ENCODE measurements at regions not wholly inside any gene's neighbourhood (a gene's known extent, or its start where the extent isn't known, plus 50 kb on each side); places are given as distances from the start of the nearest gene placed in this dataset.

DNA sequence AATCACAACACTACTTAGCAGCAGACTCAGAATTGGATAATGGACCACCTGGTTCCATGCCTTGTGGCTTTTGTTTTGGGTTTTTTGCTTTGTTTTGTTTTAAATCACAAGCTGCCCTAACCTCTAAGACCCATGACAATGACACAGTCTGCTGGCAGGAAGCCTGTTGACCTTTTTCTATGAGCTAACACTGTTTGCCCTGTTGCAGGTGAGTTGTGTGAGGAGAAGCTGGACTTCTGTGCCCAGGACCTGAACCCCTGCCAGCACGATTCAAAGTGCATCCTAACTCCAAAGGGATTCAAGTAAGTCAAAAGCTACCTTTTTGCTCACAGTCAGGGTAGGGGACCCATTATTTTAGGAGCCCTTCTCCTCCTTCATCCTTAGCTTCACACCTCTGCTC, 110.8 kb upstream of the PACRGL start:
- H3K79me2 ChIP-seq (ENCODE audit: low read length), result no peaks in the 10 kb centered on the region
- no peaks in the 10 kb centered on the region for H3K36me3 ChIP-seq (ENCODE audit: low read depth, low read length)
- DNase-seq (no peak), ATAC-seq (no peak)
- H3K27me3 ChIP-seq (ENCODE audit: low read length), result no peaks in the 10 kb centered on the region
- BruUV-seq (replicated peaks), result no TSS peak
- H3K9ac ChIP-seq (ENCODE audit: low read length), result no peak overlapping the region
- no peaks in the 10 kb centered on the region for H3K9me3 ChIP-seq (ENCODE audit: low read length)
- intact Hi-C loops (cut with micrococcal nuclease), result no loop called here
- H3F3A ChIP-seq (ENCODE audit: low read length, unreplicated experiment), result no peaks in the 10 kb centered on the region
- ChIA-PET CTCF (no interaction called here), POLR2A (ENCODE audit: unreplicated experiment) (no interaction called here)
- H2AFZ ChIP-seq (ENCODE audit: low read length), result no peak overlapping the region
- H3K4me1 ChIP-seq (ENCODE audit: insufficient read depth, low read length), result no peaks in the 10 kb centered on the region
- no peaks in the 10 kb centered on the region for H3K9me2 ChIP-seq (replicated peaks; ENCODE audit: low read length)
- H3K4me2 ChIP-seq (ENCODE audit: low read length), result no peak overlapping the region
- TF ChIP-seq EZH2phosphoT487 (IDR thresholded peaks at IDR 0.05; ENCODE audit: borderline replicate concordance, low read length) (no peak), EZH2 (IDR thresholded peaks at IDR 0.05; ENCODE audit: low read length, unreplicated experiment) (no peak)
- TF ChIP-seq, protein P1, sequence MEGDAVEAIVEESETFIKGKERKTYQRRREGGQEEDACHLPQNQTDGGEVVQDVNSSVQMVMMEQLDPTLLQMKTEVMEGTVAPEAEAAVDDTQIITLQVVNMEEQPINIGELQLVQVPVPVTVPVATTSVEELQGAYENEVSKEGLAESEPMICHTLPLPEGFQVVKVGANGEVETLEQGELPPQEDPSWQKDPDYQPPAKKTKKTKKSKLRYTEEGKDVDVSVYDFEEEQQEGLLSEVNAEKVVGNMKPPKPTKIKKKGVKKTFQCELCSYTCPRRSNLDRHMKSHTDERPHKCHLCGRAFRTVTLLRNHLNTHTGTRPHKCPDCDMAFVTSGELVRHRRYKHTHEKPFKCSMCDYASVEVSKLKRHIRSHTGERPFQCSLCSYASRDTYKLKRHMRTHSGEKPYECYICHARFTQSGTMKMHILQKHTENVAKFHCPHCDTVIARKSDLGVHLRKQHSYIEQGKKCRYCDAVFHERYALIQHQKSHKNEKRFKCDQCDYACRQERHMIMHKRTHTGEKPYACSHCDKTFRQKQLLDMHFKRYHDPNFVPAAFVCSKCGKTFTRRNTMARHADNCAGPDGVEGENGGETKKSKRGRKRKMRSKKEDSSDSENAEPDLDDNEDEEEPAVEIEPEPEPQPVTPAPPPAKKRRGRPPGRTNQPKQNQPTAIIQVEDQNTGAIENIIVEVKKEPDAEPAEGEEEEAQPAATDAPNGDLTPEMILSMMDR (conservative IDR thresholded peaks at IDR 0.05; ENCODE audit: low read depth, low read length), result no peak
- no peak overlapping the region for H3K4me3 ChIP-seq (ENCODE audit: low read length)
- no peak overlapping the region for H3K27ac ChIP-seq (ENCODE audit: low read length)
- no peaks in the 10 kb centered on the region for H4K20me1 ChIP-seq (ENCODE audit: low read length)

DNA sequence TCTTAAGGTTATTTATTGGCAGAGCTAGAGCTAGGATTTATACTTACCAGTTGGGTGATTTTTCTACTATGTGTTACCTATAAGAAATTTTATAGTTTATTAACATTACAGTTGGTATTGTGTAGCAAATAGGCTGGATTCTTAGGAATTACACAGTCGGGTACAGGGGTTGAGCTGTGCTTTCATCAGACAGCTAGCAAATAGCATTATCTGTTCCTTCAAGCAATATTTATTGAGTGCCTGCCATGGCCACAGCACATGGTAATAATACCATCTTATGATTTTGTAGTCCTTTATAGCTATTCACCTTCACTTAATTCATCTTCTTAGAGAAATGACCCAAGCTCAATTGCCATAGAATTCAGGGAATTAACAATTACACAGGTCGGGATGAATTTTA, 109.4 kb upstream of the PACRGL start:
- DNase-seq (no peak), ATAC-seq (no peak)
- no peaks in the 10 kb centered on the region for H3K79me2 ChIP-seq (ENCODE audit: low read length)
- H4K20me1 ChIP-seq (ENCODE audit: low read length), result no peaks in the 10 kb centered on the region
- H3K4me2 ChIP-seq (ENCODE audit: low read length), result no peak overlapping the region
- H3K27me3 ChIP-seq (ENCODE audit: low read length), result no peaks in the 10 kb centered on the region
- intact Hi-C loops (cut with micrococcal nuclease), result no loop called here
- no peaks in the 10 kb centered on the region for H3K9me2 ChIP-seq (replicated peaks; ENCODE audit: low read length)
- no peaks in the 10 kb centered on the region for H3K36me3 ChIP-seq (ENCODE audit: low read depth, low read length)
- H3K9me3 ChIP-seq (ENCODE audit: low read length), result no peaks in the 10 kb centered on the region
- no peak overlapping the region for H3K9ac ChIP-seq (ENCODE audit: low read length)
- BruUV-seq (replicated peaks), result no TSS peak
- ChIA-PET CTCF (no interaction called here), POLR2A (ENCODE audit: unreplicated experiment) (no interaction called here)
- H3F3A ChIP-seq (ENCODE audit: low read length, unreplicated experiment), result no peaks in the 10 kb centered on the region
- no peak overlapping the region for H3K4me3 ChIP-seq (ENCODE audit: low read length)
- no peaks in the 10 kb centered on the region for H3K4me1 ChIP-seq (ENCODE audit: insufficient read depth, low read length)
- no peak for TF ChIP-seq EZH2 (IDR thresholded peaks at IDR 0.05; ENCODE audit: low read length, unreplicated experiment)
- TF ChIP-seq EZH2phosphoT487 (IDR thresholded peaks at IDR 0.05; ENCODE audit: borderline replicate concordance, low read length), result no peak
- TF ChIP-seq, protein P1 (conservative IDR thresholded peaks at IDR 0.05; ENCODE audit: low read depth, low read length), result no peak
- H2AFZ ChIP-seq (ENCODE audit: low read length), result no peak overlapping the region
- H3K27ac ChIP-seq (ENCODE audit: low read length), result no peak overlapping the region

DNA sequence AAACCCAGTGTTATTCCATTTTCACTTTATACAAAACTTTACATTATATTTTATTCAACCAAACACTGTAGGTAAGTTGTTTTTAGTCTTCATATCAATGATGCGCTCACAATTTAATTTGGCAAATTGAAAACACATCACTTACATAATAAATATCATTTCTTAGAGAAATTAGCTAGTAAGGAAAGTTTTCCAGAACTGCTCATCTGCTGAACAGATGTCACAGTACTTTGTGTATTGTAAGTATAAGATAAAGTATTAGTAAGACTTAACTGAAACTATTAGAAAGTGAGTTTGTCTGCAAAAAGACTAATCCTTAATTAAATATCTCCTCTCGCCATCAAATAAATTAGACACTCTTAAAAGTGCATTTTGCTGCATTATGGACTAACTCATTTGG, 108.7 kb upstream of the PACRGL start:
- no peak for DNase-seq
- Histone ChIP-seq H3K9me3 (ENCODE audit: low read length) (no peaks in the 10 kb centered on the region), H4K20me1 (ENCODE audit: low read length) (no peaks in the 10 kb centered on the region), H3K4me1 (ENCODE audit: insufficient read depth, low read length) (no peaks in the 10 kb centered on the region), H3F3A (ENCODE audit: low read length, unreplicated experiment) (no peaks in the 10 kb centered on the region), H3K79me2 (ENCODE audit: low read length) (no peaks in the 10 kb centered on the region), H2AFZ (ENCODE audit: low read length) (no peak overlapping the region), H3K4me2 (ENCODE audit: low read length) (no peak overlapping the region), H3K36me3 (ENCODE audit: low read depth, low read length) (0 out of 2 replicates have a peak, but pooled peaks cover 4% of the 10 kb centered on the region), H3K9me2 (replicated peaks; ENCODE audit: low read length) (no peaks in the 10 kb centered on the region), H3K4me3 (ENCODE audit: low read length) (no peak overlapping the region), H3K9ac (ENCODE audit: low read length) (no peak overlapping the region), H3K27me3 (ENCODE audit: low read length) (no peaks in the 10 kb centered on the region), H3K27ac (ENCODE audit: low read length) (no peak overlapping the region)
- intact Hi-C loops (cut with micrococcal nuclease), result no loop called here
- ATAC-seq, result no peak
- TF ChIP-seq EZH2phosphoT487 (IDR thresholded peaks at IDR 0.05; ENCODE audit: borderline replicate concordance, low read length) (no peak), EZH2 (IDR thresholded peaks at IDR 0.05; ENCODE audit: low read length, unreplicated experiment) (no peak)
- TF ChIP-seq, protein P1 (conservative IDR thresholded peaks at IDR 0.05; ENCODE audit: low read depth, low read length), result no peak
- ChIA-PET CTCF (no interaction called here), POLR2A (ENCODE audit: unreplicated experiment) (no interaction called here)
- BruUV-seq (replicated peaks), result no TSS peak
